ENCODE measurements at regions not wholly inside any gene's neighbourhood (a gene's known extent, or its start where the extent isn't known, plus 50 kb on each side); places are given as distances from the start of the nearest gene placed in this dataset.

DNA sequence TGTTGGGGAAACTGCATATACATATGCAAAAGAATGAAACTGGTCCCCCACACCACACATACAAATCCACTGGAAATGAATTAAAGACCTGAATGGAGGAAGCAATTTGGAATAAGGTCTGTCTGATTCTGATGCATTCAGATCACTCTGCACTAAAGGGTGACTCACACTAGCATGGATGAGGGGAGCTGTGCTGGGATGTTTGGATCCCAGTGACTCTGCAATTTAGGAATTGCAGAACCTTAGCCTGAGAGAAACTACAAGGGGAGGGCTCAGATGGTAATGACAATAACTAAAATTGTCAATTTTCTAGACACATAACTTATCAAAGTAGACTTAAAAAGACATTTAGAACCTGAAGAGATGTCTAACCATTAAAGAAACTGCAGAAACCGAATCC lies 312.0 kb downstream of the CDK5RAP2 start:
- TF ChIP-seq, protein P1, sequence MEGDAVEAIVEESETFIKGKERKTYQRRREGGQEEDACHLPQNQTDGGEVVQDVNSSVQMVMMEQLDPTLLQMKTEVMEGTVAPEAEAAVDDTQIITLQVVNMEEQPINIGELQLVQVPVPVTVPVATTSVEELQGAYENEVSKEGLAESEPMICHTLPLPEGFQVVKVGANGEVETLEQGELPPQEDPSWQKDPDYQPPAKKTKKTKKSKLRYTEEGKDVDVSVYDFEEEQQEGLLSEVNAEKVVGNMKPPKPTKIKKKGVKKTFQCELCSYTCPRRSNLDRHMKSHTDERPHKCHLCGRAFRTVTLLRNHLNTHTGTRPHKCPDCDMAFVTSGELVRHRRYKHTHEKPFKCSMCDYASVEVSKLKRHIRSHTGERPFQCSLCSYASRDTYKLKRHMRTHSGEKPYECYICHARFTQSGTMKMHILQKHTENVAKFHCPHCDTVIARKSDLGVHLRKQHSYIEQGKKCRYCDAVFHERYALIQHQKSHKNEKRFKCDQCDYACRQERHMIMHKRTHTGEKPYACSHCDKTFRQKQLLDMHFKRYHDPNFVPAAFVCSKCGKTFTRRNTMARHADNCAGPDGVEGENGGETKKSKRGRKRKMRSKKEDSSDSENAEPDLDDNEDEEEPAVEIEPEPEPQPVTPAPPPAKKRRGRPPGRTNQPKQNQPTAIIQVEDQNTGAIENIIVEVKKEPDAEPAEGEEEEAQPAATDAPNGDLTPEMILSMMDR (IDR thresholded peaks at IDR 0.05): no peak
- no peak for TF ChIP-seq POLR2AphosphoS5 (IDR thresholded peaks at IDR 0.05; ENCODE audit: insufficient read depth in 1 of 2, low read depth in 1 of 2)
